H1 (cell line): ENCODE measurements at regions not wholly inside any gene's neighbourhood (a gene's known extent, or its start where the extent isn't known, plus 50 kb on each side); places are given as distances from the start of the nearest gene placed in this dataset.

Experiments used
- BACH1 ChIP-seq: IDR thresholded peaks from 2 replicates; pipeline ENCODE4 v1.6.1; 2012; ENCODE audit warnings: low read length, improper control_type of control experiment
- CEBPB ChIP-seq: IDR thresholded peaks from 2 replicates; pipeline ENCODE4 v1.6.1; 2012; ENCODE audit warnings: low read depth, low read length
- CHD7 ChIP-seq: fragments of 300-600 bp; sonication (generic); IDR thresholded peaks from 2 replicates; pipeline ENCODE4 v1.7.1; 2012; ENCODE audit warnings: low read length, moderate library complexity, mild to moderate bottlenecking, inconsistent platforms; ENCODE audit not compliant: insufficient replicate concordance
- CTCF ChIP-seq, 3 experiments: IDR thresholded peaks; 1 replicate in 2 of 3; 2 replicates in 1 of 3; pipeline versions ENCODE4 v1.5.1 to v1.6.1; 2011; ENCODE audit warnings: low read length in 3 of 3, mild to moderate bottlenecking in 3 of 3, inconsistent platforms in 2 of 3, low read depth in 1 of 3, moderate library complexity in 1 of 3; ENCODE audit not compliant: insufficient read depth in 1 of 3; ENCODE audit errors: control extremely low read depth in 1 of 3
- SAP30 ChIP-seq: fragments of 300-600 bp; sonication (generic); IDR thresholded peaks from 2 replicates; pipeline ENCODE4 v1.7.1; 2012; ENCODE audit warnings: low read length, moderate library complexity, mild to moderate bottlenecking, inconsistent platforms; ENCODE audit not compliant: insufficient read depth, insufficient replicate concordance
- TAF1 ChIP-seq: IDR thresholded peaks from 2 replicates; pipeline ENCODE4 v1.6.1; 2011; ENCODE audit warnings: mild to moderate bottlenecking, low read depth, low read length
- TEAD4 ChIP-seq: IDR thresholded peaks from 2 replicates; pipeline ENCODE4 v1.6.1; 2012; ENCODE audit warnings: low read depth, low read length, inconsistent platforms, mixed read lengths

GRCh38 chr16:85327731-85328675 lies 215.7 kb upstream of the CIBAR2 start (continued):
- TF ChIP-seq CHD7 = no peak
- peak; percentile 53 for TF ChIP-seq SAP30
- TF ChIP-seq TAF1 = 0 out of 2 replicates have a peak, but pooled peaks have one; percentile 3
- no peak for TF ChIP-seq CEBPB
- 0 out of 4 replicates have a peak, but pooled peaks of 1 of the 3 experiments have one; percentile 1 for TF ChIP-seq CTCF (IDR thresholded peaks at IDR 0.05; ENCODE audit: control extremely low read depth in 1 of 3, insufficient read depth in 1 of 3, low read depth in 1 of 3, low read length in 3 of 3)
- TF ChIP-seq TEAD4 = no peak; the same call in 1 of the 2 replicates
- TF ChIP-seq BACH1 = no peak
